Heart left ventricle (tissue), 13 donors: ENCODE measurements at regions not wholly inside any gene's neighbourhood (a gene's known extent, or its start where the extent isn't known, plus 50 kb on each side); places are given as distances from the start of the nearest gene placed in this dataset.

Experiments used
- CTCF ChIP-seq, 12 donors: fragments of 200-600 bp; sonication (generic) in 4 of 12; IDR thresholded peaks; one replicate each; pipeline versions ENCODE4 v1.5.0 to v1.8.0; 2018 to 2022; ENCODE audit warnings: antibody characterized with exemption in 12 of 12, mild to moderate bottlenecking in 5 of 12
- POLR2A ChIP-seq, 2 donors: fragments of 450-650 bp; IDR thresholded peaks; one replicate each; pipeline ENCODE4 v1.6.1; 2017; ENCODE audit warnings: antibody characterized with exemption in 2 of 2, mild to moderate bottlenecking in 2 of 2, moderate library complexity in 2 of 2
- donor health status: ischemic (EF 13 %, LVEDD 7.1; RV severe dilation, severe dysfunction).
- donor health status: DM: no; HTN: yes; CAD: no.
- donor health status: DM: no; HTN: no; CAD: no.
- donor health status: ischemic (EF 25% LVEDD 6.9; RV normal size, moderate dysfunction).
- donor health status: ischemic (EF 25% LVEDD 5.7; RV mildly dilated, moderate dysfunction).
- donor health status: ischemic (EF 35%, LVEDD 5.7; RV mildly dilated, moderate dysfunction).
- donor health status: nonischemic (EF 11% LVEDD 7.7; RV severe dilation, severe dysfunction).
- donor health status: DM: yes; HTN: yes; CAD: no.
- donor health status: PGD.
- donor health status: ischemic (EF 29% LVEDD 5.4; RV normal size, mild dysfunction).
- donor health status: nonischemic (EF 23%, LVEDD 6.1; RV moderate dilation, normal function).

- TF ChIP-seq POLR2A (IDR thresholded peaks at IDR 0.05) (peak in 1 of 2 donors; percentile 22), CTCF (IDR thresholded peaks at IDR 0.05) (no peak)
These were observed 54.7 kb upstream of the TRAK1 start for GRCh38 chr3:42036483-42036823.
